ENCODE measurements at regions not wholly inside any gene's neighbourhood (a gene's known extent, or its start where the extent isn't known, plus 50 kb on each side); places are given as distances from the start of the nearest gene placed in this dataset.

GRCh38 chr7:91425149-91425548 is 160.9 kb downstream of the FZD1 start:
- Histone ChIP-seq H3K9me2 (ENCODE audit: insufficient read depth) (no peaks in the 10 kb centered on the region), H3K9ac (ENCODE audit: low read length) (no peak overlapping the region), H3K4me3 (replicated peaks in 1 of 2; ENCODE audit: low read depth in 1 of 2, low read length in 2 of 2) (no peak overlapping the region), H2AFZ (ENCODE audit: low read depth, low read length, poor library complexity, severe bottlenecking) (no peak overlapping the region), H3K27ac (ENCODE audit: low read depth, low read length) (no peak overlapping the region), H3K79me2 (ENCODE audit: insufficient read depth, low read length) (no peaks in the 10 kb centered on the region), H3K36me3 (ENCODE audit: control insufficient read depth in 1 of 2, insufficient read depth in 2 of 2, low read length in 2 of 2) (no peaks in the 10 kb centered on the region), H3K4me2 (ENCODE audit: low read length) (no peak overlapping the region), H3K9me3 (ENCODE audit: control insufficient read depth in 1 of 2, insufficient read depth in 1 of 2, low read depth in 1 of 2, low read length in 2 of 2) (no peaks in the 10 kb centered on the region), H3K4me1 (ENCODE audit: control insufficient read depth in 1 of 2, insufficient read depth in 2 of 2, low read length in 2 of 2) (no peaks in the 10 kb centered on the region), H4K20me1 (ENCODE audit: insufficient read depth) (no peaks in the 10 kb centered on the region), H3K27me3 (ENCODE audit: insufficient read depth, low read length) (peaks cover 17% of the 10 kb centered on the region; the same call in 1 of the 2 replicates)
- TF ChIP-seq REST (IDR thresholded peaks at IDR 0.05; ENCODE audit: low read depth) = no peak
- TF ChIP-seq TCF7L2 (IDR thresholded peaks at IDR 0.05; ENCODE audit: borderline replicate concordance, extremely low read depth, insufficient read depth, insufficient read length) = no peak
- no peak for TF ChIP-seq SRF (IDR thresholded peaks at IDR 0.05; ENCODE audit: low read depth)
- TF ChIP-seq MAX (IDR thresholded peaks at IDR 0.05) = no peak
- no peak for TF ChIP-seq FOSL1 (IDR thresholded peaks at IDR 0.05; ENCODE audit: low read depth)
- no peak for TF ChIP-seq ZBTB33 (IDR thresholded peaks at IDR 0.05; ENCODE audit: extremely low read depth, insufficient replicate concordance, low read length)
- TF ChIP-seq JUND (IDR thresholded peaks at IDR 0.05) = no peak
- TF ChIP-seq ELF1 (IDR thresholded peaks at IDR 0.05; ENCODE audit: borderline replicate concordance, low read depth) = no peak
- no TSS peak for BruUV-seq (replicated peaks)
- ChIA-PET CTCF (no interaction called here), POLR2A (no interaction called here), RAD21 (ENCODE audit: low non-redundant PET in 1 of 2, low total read pairs in 2 of 2, uncharacterized antibody in 2 of 2, unreplicated experiment in 2 of 2) (no interaction called here)
- no peak for DNase-seq (ENCODE audit: low read depth, low spot score)
- no peak for ATAC-seq
- intact Hi-C loops (cut with micrococcal nuclease) = no loop called here
